NCI-H2081 (cell line): ENCODE measurements at regions not wholly inside any gene's neighbourhood (a gene's known extent, or its start where the extent isn't known, plus 50 kb on each side); places are given as distances from the start of the nearest gene placed in this dataset.
"Not testable (repeated sequence)": the region's sequence is repeated elsewhere in the genome, so short reads cannot be mapped to it uniquely, and the experiment has no call there.

Source experiments
- DNase-seq, 2 experiments: peaks; one replicate each; lab custom pipeline; 2025; lab: John Stamatoyannopoulos, UW

GRCh38 chr3:194884649-194885315, 199.1 kb downstream of the FAM43A start:
- no peak for DNase-seq

- no peak for DNase-seq
These were observed 200.1 kb downstream of the FAM43A start for GRCh38 chr3:194885766-194886165.

- DNase-seq = no peak
These were observed 201.2 kb downstream of the FAM43A start for GRCh38 chr3:194886836-194887235.

GRCh38 chr3:194888062-194888461, 202.4 kb downstream of the FAM43A start:
- DNase-seq = not testable (repeated sequence)

- DNase-seq = no peak
These were observed 203.2 kb downstream of the FAM43A start for GRCh38 chr3:194888916-194889315.

- DNase-seq = no peak
These were observed 204.4 kb downstream of the FAM43A start for GRCh38 chr3:194890091-194890490.

GRCh38 chr3:194893121-194893987, 207.7 kb downstream of the FAM43A start:
- DNase-seq = no peak

GRCh38 chr3:194894538-194894937, 208.9 kb downstream of the FAM43A start:
- DNase-seq = no peak

- DNase-seq = no peak
These were observed 215.3 kb downstream of the FAM43A start for GRCh38 chr3:194900854-194901522.

- DNase-seq = not testable (repeated sequence)
These were observed 217.8 kb downstream of the FAM43A start for GRCh38 chr3:194903447-194903846.

- DNase-seq = not testable (repeated sequence)
These were observed 219.3 kb downstream of the FAM43A start for GRCh38 chr3:194904999-194905398.

GRCh38 chr3:194905696-194906095, 220.0 kb downstream of the FAM43A start:
- no peak for DNase-seq

GRCh38 chr3:194906229-194906629, 220.5 kb downstream of the FAM43A start:
- DNase-seq = no peak

- no peak for DNase-seq
These were observed 221.4 kb downstream of the FAM43A start for GRCh38 chr3:194906970-194907629.

- DNase-seq = no peak
These were observed 222.1 kb downstream of the FAM43A start for GRCh38 chr3:194907811-194908210.

- DNase-seq = no peak
These were observed 222.8 kb downstream of the FAM43A start for GRCh38 chr3:194908496-194908895.

GRCh38 chr3:194908972-194909371, 223.3 kb downstream of the FAM43A start:
- DNase-seq = no peak

- no peak for DNase-seq
These were observed 224.8 kb downstream of the FAM43A start for GRCh38 chr3:194910414-194910984.

- DNase-seq = no peak
These were observed 227.6 kb downstream of the FAM43A start for GRCh38 chr3:194913316-194913715.

GRCh38 chr3:194924889-194925288, 239.2 kb downstream of the FAM43A start:
- DNase-seq = not testable (repeated sequence)

- DNase-seq = peak in 1 of 2 experiments; percentile 43
These were observed 239.9 kb downstream of the FAM43A start for GRCh38 chr3:194925614-194926013.

- DNase-seq = no peak
These were observed 242.5 kb downstream of the FAM43A start for GRCh38 chr3:194928227-194928626.
